HG02852 (cell line): ENCODE measurements at regions not wholly inside any gene's neighbourhood (a gene's known extent, or its start where the extent isn't known, plus 50 kb on each side); places are given as distances from the start of the nearest gene placed in this dataset.
"Not testable (repeated sequence)": the region's sequence is repeated elsewhere in the genome, so short reads cannot be mapped to it uniquely, and the experiment has no call there.

Experiments used
- ATAC-seq: cut with Tn5 transposase; IDR thresholded peaks from one replicate; pipeline ENCODE4 v1.9.1; 2021; ENCODE audit warnings: mild to moderate bottlenecking, moderate library complexity; ENCODE audit not compliant: unreplicated experiment

- no peak for ATAC-seq
These were observed 425.7 kb upstream of the PPP2R3A start for GRCh38 chr3:135539854-135540253.

- no peak for ATAC-seq
These were observed 415.5 kb upstream of the PPP2R3A start for GRCh38 chr3:135549928-135550494.

DNA sequence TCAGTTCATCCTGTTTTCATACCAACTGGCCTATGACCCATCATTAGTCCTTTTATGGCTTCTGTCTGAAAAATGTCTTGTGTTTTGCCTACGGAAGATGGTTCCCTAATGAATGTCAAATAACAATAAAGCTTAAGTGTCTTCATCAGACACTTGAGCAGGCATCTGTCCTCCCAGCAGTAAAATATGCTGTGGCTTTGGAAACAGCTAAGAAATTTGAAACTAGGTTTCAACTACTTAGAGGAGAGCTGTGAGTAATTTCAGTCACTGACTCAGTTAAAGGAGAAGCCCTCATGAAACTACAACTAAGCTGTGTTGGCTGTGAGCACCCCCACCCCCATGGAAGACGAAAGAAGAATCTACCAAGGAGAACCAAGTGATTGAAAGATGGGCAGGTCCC, 409.4 kb upstream of the PPP2R3A start:
- no peak for ATAC-seq

GRCh38 chr3:135558150-135558783, 407.3 kb upstream of the PPP2R3A start:
- no peak for ATAC-seq

DNA sequence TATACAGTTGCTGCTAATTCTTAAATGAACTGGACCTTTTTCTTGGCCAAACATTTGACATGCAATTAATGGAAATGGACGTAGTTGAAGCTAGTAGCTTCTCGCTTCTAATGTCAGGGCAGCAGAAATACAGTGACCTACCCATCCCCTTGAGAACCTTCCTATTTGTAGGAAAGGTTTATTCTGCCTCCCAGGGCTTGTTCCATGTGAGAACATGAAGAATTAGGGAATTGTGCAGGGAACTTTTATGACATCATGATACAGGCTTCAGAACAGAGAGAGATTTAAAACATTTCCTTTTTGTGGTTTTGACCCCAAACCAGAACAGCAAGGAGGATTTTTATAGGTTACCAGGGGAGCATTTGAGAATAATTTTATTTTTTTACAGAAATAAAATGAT, 406.6 kb upstream of the PPP2R3A start:
- ATAC-seq: no peak

DNA sequence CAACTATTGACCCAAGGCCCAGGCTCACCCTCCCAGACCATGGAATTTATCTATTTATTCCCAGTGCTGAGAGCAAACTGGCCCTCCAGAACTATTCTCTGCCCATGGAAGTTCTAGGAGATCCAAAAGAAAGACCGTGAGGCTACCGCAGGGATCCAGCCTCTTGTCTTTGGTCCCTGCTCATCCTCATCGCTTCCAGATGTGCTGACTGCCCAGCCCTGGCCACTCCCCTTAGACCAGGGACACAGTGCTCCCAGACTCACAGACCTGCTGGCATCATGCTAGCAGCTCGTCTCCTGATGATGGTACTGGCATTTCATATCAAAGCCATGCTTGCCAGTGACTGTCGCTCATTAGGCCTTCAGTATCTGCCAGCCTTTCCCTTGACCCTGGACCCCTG, 405.7 kb upstream of the PPP2R3A start:
- no peak for ATAC-seq

DNA sequence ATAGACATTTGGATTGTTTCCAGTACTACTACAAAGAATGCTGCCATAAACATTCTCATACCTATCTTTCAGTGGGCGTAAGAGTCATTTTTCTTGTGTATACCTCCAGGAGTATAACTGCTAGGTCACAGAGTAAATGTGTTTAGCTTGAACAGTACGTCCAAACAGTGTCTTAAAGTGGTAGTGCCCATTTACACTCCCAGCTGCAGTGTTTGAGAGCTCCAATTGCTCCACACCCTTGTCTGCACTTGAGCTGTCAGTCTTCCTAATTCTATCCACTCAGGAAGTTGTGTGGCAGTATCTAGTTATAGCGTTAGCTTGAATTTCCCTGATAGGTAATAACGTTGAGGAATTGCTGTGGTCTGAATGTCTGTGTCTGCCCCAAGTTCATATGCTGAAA, 404.7 kb upstream of the PPP2R3A start:
- no peak for ATAC-seq

DNA sequence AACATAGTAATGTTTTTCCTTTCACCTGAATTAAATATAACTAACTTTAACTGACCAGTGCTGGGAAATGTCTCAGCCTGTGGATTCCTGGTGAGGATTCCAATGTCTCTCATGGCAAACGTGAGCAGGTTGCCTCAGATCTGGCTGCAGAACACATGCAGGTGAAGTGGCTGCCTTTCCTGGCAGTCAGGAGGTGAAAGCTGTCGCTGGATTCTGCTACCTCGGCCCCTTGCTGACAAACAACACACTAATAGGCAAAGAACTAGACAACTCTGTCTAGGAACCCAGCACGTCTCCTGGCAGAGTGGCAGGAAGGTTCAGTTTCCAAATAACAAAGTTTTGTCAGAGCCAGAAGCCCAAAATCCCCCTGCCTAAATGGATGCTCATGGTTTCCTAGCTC, 400.8 kb upstream of the PPP2R3A start:
- ATAC-seq: no peak

- no peak for ATAC-seq
These were observed 400.0 kb upstream of the PPP2R3A start for GRCh38 chr3:135565546-135565945.

DNA sequence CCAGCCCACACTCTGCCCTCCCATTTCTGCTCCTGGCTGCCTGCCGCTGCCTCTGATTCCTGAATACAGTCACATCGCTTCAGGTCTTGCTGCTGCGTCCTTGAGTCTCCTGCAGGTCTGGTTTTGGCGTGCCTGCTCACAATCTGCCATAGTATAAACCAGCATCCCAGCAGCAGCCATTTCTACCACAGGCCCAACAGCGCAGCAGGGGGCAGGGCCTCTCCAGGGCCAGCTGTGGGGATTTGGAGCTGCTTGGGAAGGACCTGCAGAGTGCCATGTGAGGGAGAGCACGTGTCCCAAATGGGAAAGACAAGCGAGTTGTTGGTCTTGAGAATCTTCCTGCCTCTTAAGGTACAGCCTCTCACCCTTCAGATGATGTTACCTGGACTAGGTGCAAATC, 398.3 kb upstream of the PPP2R3A start:
- no peak for ATAC-seq

GRCh38 chr3:135576751-135577150, 388.8 kb upstream of the PPP2R3A start:
- no peak for ATAC-seq

DNA sequence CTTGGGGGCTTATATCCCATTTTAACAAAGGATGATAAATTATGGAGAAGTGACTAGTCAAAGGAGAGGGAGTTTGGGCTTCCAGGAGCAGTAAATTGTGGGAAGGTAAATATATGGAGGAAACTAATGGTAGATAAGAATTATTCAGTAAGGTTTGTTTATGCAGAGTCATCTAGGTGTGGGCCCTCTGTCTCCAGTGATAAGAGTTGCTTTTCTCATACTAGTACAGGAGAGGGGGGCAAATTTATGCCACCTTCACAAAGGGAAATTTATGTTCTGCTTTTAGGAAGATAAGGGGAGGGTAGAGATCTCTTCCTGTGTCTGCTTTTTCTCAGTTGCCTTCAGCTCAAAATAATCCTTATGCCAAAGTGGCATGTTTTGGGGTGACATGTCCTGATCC, 383.7 kb upstream of the PPP2R3A start:
- ATAC-seq: no peak

DNA sequence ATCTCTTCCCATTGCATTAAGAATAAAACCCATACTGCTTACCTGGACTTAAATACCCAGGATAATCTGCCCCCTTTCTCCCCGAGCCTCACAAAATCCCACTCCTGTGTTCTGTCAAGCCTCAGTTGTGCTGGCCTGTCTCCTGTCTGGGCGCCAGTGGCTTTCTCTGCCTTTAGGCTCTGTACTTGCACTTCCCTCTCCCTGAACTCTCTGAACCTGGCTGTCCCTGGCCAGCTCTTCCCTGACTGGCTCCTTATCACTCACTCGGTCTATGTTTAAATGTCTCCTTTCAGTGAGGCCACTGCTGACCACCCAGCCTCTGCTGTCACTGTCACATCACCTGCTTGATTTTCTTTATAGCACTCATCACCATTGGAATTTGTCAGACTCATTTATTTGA, 382.7 kb upstream of the PPP2R3A start:
- ATAC-seq: no peak

DNA sequence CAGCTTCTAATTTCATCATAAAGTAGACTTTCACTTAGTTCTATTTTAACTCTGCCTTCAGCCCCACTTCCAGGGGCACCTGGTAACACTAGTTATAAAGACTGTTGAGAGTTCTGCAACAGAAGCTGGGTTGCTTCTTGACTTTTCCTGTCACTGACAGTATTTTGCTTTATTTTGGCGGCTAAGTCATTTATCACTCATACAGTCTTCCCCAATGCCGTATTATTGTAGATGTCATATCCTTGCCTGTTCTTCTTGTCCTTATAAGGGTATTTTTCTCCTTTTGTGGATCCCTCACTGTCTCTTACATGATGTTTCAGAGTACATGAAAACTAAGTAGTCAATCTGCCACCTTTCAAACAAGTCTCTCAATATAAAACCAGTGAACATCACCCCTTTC, 369.0 kb upstream of the PPP2R3A start:
- ATAC-seq: no peak

DNA sequence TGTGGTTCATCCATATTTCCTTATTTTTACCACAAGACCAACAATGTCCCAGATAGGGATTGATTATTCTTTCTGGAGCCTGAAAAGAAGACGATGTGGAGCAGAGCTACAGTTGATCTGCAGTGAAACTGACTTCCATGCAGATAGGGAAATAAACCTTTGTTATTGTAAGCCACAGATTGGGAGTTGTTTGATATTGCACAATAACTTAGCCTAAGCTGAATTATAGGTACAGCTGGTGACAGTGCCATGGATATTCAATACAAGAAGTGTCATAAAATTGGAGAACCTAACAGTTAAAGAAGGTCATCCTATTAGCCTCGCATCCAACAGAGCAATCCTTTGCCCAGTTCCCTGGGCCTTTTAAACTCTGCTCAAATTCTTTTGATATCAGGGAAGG, 367.7 kb upstream of the PPP2R3A start:
- ATAC-seq: no peak

- no peak for ATAC-seq
These were observed 366.9 kb upstream of the PPP2R3A start for GRCh38 chr3:135598597-135598996.

DNA sequence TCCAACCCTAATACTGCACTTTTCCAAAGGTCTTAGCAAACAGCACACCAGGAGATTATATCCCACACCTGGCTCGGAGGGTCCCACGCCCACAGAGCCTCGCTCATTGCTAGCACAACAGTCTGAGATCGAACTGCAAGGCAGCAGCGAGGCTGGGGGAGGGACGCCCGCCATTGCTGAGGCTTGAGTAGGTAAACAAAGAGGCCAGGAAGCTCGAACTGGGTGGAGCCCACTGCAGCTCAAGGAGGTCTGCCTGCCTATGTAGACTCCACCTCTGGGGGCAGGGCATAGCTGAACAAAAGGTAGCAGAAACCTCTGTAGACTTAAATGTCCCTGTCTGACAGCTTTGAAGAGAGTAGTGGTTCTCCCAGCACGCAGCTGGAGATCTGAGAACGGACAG, 361.0 kb upstream of the PPP2R3A start:
- not testable (repeated sequence) for ATAC-seq

DNA sequence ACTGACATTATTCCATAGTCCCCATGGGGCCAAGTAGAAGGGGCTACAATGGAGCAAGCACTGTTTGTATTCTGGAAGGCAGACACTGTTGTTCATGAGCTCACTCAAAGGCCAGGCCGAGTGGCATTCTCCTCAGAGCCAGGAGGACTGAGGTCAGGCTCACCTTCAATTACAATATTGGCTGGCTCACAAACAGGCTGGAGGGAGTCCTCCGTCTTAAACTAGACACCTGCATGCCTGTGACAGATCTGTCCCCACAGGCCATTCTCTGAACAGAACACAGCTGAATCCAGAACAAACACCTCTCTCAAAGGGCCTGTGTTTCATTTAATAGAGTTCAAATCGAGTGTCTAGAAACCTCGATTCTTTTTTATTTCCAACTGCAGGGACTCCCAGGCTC, 347.4 kb upstream of the PPP2R3A start:
- ATAC-seq: no peak

DNA sequence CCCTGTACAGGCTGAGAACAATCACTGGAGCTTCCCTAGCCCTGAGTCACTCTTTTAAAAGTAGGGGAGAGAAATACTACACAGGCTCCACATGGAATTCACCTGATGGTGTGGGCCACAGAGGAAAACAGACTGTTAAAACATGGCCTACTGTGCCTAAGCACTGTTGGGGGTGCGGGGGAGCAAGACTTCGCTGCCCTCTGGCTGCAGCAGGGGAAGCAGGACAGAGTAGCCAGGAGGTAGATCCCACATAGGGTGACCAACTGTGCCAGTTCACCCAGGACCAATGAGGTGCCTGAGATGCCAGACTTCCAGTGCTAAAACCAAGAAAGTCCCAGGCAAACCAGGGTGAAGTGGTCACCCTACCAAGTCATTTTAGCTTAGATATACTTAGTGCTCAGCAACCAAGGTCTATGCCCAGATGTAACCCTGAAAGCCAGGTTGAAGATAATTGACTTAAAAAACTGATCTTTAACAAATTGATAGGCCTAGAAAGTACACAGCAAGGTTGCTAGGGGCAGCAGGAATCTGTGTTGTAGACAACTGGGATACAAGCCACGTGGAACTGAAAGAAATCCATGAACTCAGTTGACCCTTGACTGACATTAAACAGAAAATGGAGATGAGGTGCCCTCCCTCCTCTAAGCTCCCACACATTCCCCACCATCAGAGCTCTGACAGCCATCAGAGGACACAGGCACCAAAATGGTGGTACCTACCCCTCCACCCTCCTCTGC, 344.2 kb upstream of the PPP2R3A start:
- ATAC-seq: no peak

- ATAC-seq: no peak
These were observed 343.3 kb upstream of the PPP2R3A start for GRCh38 chr3:135622215-135622614.

- ATAC-seq: no peak
These were observed 342.9 kb upstream of the PPP2R3A start for GRCh38 chr3:135622656-135623055.

DNA sequence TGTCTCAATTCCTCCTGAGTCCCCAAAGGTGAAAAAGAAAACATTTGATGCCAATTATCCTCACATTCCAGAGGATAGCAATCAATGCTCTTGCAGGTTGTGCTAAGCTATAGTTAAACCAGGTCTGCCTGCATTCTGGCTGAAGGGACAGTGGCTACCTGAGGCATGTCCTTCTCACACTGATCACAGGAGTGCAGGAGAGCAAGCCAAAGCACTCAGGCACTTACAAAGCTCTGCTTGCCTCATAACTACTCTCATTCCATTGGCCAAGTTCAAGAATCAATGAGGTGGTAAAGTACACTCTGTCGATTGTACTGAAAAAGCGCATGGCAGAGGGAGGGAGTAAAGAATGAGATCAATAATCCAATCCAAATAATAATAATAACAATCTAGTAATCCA, 342.0 kb upstream of the PPP2R3A start:
- no peak for ATAC-seq
